Cardiac fibroblast (primary cell): ENCODE measurements at regions not wholly inside any gene's neighbourhood (a gene's known extent, or its start where the extent isn't known, plus 50 kb on each side); places are given as distances from the start of the nearest gene placed in this dataset.

Source experiments
- DNase-seq, 2 donors: peaks; one replicate each; pipeline versions ENCODE4 v3.0.0 to v3.0.0-alpha.2; 2010; ENCODE audit warnings: low read depth in 2 of 2
- H3K4me3 ChIP-seq, 2 donors: replicated peaks in 1 of 2; 1 replicate in 1 of 2; 2 replicates in 1 of 2; pipeline ENCODE4 v1.5.1; 2011; ENCODE audit warnings: low read depth in 2 of 2, low read length in 2 of 2, mild to moderate bottlenecking in 2 of 2, moderate library complexity in 1 of 2
- CTCF ChIP-seq: IDR thresholded peaks from one replicate; pipeline ENCODE4 v1.5.1; 2011; ENCODE audit warnings: low read depth, mild to moderate bottlenecking, low read length, inconsistent platforms

- H3K4me3 ChIP-seq = no peak overlapping the region
- DNase-seq = no peak
- TF ChIP-seq CTCF = no peak
Observed at GRCh38 chr11:20256925-20257324, 96.7 kb upstream of the DBX1 start.

GRCh38 chr11:20253796-20254195 lies 93.5 kb upstream of the DBX1 start:
- TF ChIP-seq CTCF = no peak
- no peak overlapping the region for H3K4me3 ChIP-seq
- DNase-seq = no peak

GRCh38 chr11:20251496-20251895 lies 91.2 kb upstream of the DBX1 start:
- H3K4me3 ChIP-seq = no peak overlapping the region
- TF ChIP-seq CTCF = no peak
- no peak for DNase-seq

- H3K4me3 ChIP-seq = no peak overlapping the region
- TF ChIP-seq CTCF = no peak
- no peak for DNase-seq
Observed at GRCh38 chr11:20250644-20251247, 90.5 kb upstream of the DBX1 start.

GRCh38 chr11:20249796-20250195 lies 89.5 kb upstream of the DBX1 start:
- H3K4me3 ChIP-seq = no peak overlapping the region
- DNase-seq = no peak
- no peak for TF ChIP-seq CTCF

GRCh38 chr11:20249378-20249777 lies 89.1 kb upstream of the DBX1 start:
- no peak for TF ChIP-seq CTCF

GRCh38 chr11:20248871-20249270 lies 88.6 kb upstream of the DBX1 start:
- TF ChIP-seq CTCF = no peak
- H3K4me3 ChIP-seq = no peak overlapping the region
- DNase-seq = no peak

More at GRCh38 chr11:20249378-20249777, 89.1 kb upstream of the DBX1 start:
- DNase-seq = no peak
- H3K4me3 ChIP-seq = no peak overlapping the region
